ENCODE measurements at regions not wholly inside any gene's neighbourhood (a gene's known extent, or its start where the extent isn't known, plus 50 kb on each side); places are given as distances from the start of the nearest gene placed in this dataset.

GRCh38 chr6:30832864-30833263 is 51.5 kb upstream of the DDR1 start:
- no peak for TF ChIP-seq POLR2A (IDR thresholded peaks at IDR 0.05)
- no peak for TF ChIP-seq CTCF (IDR thresholded peaks at IDR 0.05)
